ENCODE measurements at regions not wholly inside any gene's neighbourhood (a gene's known extent, or its start where the extent isn't known, plus 50 kb on each side); places are given as distances from the start of the nearest gene placed in this dataset.

GRCh38 chr2:240277807-240278522, 137.5 kb upstream of the OTOS start:
- intact Hi-C loops (cut with DNase I): no loop called here
- no peak for TF ChIP-seq CTCF (IDR thresholded peaks at IDR 0.05)
- H3K36me3 ChIP-seq: no peaks in the 10 kb centered on the region
- H3K9me3 ChIP-seq: no peaks in the 10 kb centered on the region
- H3K4me1 ChIP-seq: no peaks in the 10 kb centered on the region
- no peak overlapping the region for H3K27ac ChIP-seq
- DNase-seq (no peak), ATAC-seq (no peak)
- H3K27me3 ChIP-seq (ENCODE audit: low read depth): peaks cover 20% of the 10 kb centered on the region
- no peak overlapping the region for H3K4me3 ChIP-seq

GRCh38 chr2:240278661-240279060, 138.2 kb upstream of the OTOS start:
- Histone ChIP-seq H3K9me3 (no peaks in the 10 kb centered on the region), H3K4me3 (no peak overlapping the region), H3K4me1 (no peaks in the 10 kb centered on the region), H3K27ac (no peak overlapping the region), H3K36me3 (no peaks in the 10 kb centered on the region), H3K27me3 (ENCODE audit: low read depth) (peaks cover 13% of the 10 kb centered on the region)
- no peak for DNase-seq
- no peak for ATAC-seq
- intact Hi-C loops (cut with DNase I): no loop called here
- no peak for TF ChIP-seq CTCF (IDR thresholded peaks at IDR 0.05)

GRCh38 chr2:240280621-240281020, 140.2 kb upstream of the OTOS start:
- no peak overlapping the region for H3K27ac ChIP-seq
- peaks cover 8% of the 10 kb centered on the region for H3K27me3 ChIP-seq (ENCODE audit: low read depth)

GRCh38 chr2:240284503-240285259, 144.2 kb upstream of the OTOS start:
- ATAC-seq (no peak), DNase-seq (no peak)
- Histone ChIP-seq H3K4me3 (no peak overlapping the region), H3K4me1 (no peaks in the 10 kb centered on the region), H3K36me3 (no peaks in the 10 kb centered on the region), H3K27ac (no peak overlapping the region), H3K9me3 (no peaks in the 10 kb centered on the region), H3K27me3 (ENCODE audit: low read depth) (no peaks in the 10 kb centered on the region)
- intact Hi-C loops (cut with DNase I): no loop called here
- TF ChIP-seq CTCF (IDR thresholded peaks at IDR 0.05): no peak

More at GRCh38 chr2:240280621-240281020, 140.2 kb upstream of the OTOS start:
- ATAC-seq (no peak), DNase-seq (no peak)
- Histone ChIP-seq H3K4me1 (no peaks in the 10 kb centered on the region), H3K9me3 (no peaks in the 10 kb centered on the region), H3K4me3 (no peak overlapping the region), H3K36me3 (no peaks in the 10 kb centered on the region)
- intact Hi-C loops (cut with DNase I): no loop called here
- TF ChIP-seq CTCF (IDR thresholded peaks at IDR 0.05): no peak

GRCh38 chr2:240285725-240286124, 145.3 kb upstream of the OTOS start:
- no peak for ATAC-seq
- Histone ChIP-seq H3K9me3 (no peaks in the 10 kb centered on the region), H3K27me3 (ENCODE audit: low read depth) (no peaks in the 10 kb centered on the region), H3K36me3 (no peaks in the 10 kb centered on the region), H3K27ac (no peak overlapping the region), H3K4me3 (no peak overlapping the region), H3K4me1 (no peaks in the 10 kb centered on the region)
- intact Hi-C loops (cut with DNase I): no loop called here
- DNase-seq: no peak
- no peak for TF ChIP-seq CTCF (IDR thresholded peaks at IDR 0.05)

All from lower lobe of right lung (tissue), 2 donors.